SIG-M5 treated with dmso at 0.1 percent for 504 hours (cell line): ENCODE measurements at regions not wholly inside any gene's neighbourhood (a gene's known extent, or its start where the extent isn't known, plus 50 kb on each side); places are given as distances from the start of the nearest gene placed in this dataset.
A peak's percentile ranks its signal among the peaks of the same experiment; 100 is the strongest.

Experiments used
- DNase-seq: peaks from one replicate; lab custom pipeline; 2025; ENCODE audit not compliant: unreplicated experiment; lab: John Stamatoyannopoulos, UW

GRCh38 chr2:42865884-42866881 lies 73.8 kb upstream of the HAAO start:
- DNase-seq, result no peak

- DNase-seq, result no peak
These were observed 72.4 kb upstream of the HAAO start for GRCh38 chr2:42864641-42865280.

- no peak for DNase-seq
These were observed 71.8 kb upstream of the HAAO start for GRCh38 chr2:42864222-42864621.

GRCh38 chr2:42863751-42864150 lies 71.4 kb upstream of the HAAO start:
- DNase-seq, result no peak

- no peak for DNase-seq
These were observed 70.9 kb upstream of the HAAO start for GRCh38 chr2:42863320-42863719.

- no peak for DNase-seq
These were observed 70.3 kb upstream of the HAAO start for GRCh38 chr2:42862669-42863185.

- no peak for DNase-seq
These were observed 68.9 kb upstream of the HAAO start for GRCh38 chr2:42861321-42861720.

GRCh38 chr2:42860319-42861094 lies 68.1 kb upstream of the HAAO start:
- peak; percentile 7 for DNase-seq

GRCh38 chr2:42859791-42860190 lies 67.4 kb upstream of the HAAO start:
- no peak for DNase-seq

- DNase-seq, result peak; percentile 85
These were observed 66.7 kb upstream of the HAAO start for GRCh38 chr2:42859006-42859552.

- DNase-seq, result no peak
These were observed 66.0 kb upstream of the HAAO start for GRCh38 chr2:42858140-42859005.

GRCh38 chr2:42856891-42857632 lies 64.7 kb upstream of the HAAO start:
- no peak for DNase-seq

- DNase-seq, result no peak
These were observed 63.9 kb upstream of the HAAO start for GRCh38 chr2:42856106-42856860.

- DNase-seq, result no peak
These were observed 63.0 kb upstream of the HAAO start for GRCh38 chr2:42855221-42855970.

- no peak for DNase-seq
These were observed 61.9 kb upstream of the HAAO start for GRCh38 chr2:42854207-42854818.

GRCh38 chr2:42853549-42854206 lies 61.3 kb upstream of the HAAO start:
- no peak for DNase-seq

GRCh38 chr2:42852798-42853197 lies 60.4 kb upstream of the HAAO start:
- no peak for DNase-seq
